HEK293 (cell line): ENCODE measurements at regions not wholly inside any gene's neighbourhood (a gene's known extent, or its start where the extent isn't known, plus 50 kb on each side); places are given as distances from the start of the nearest gene placed in this dataset.
"Not testable (repeated sequence)": the region's sequence is repeated elsewhere in the genome, so short reads cannot be mapped to it uniquely, and the experiment has no call there.

Source experiments
- CTCF ChIA-PET: fragments of 350-600 bp; formaldehyde crosslinking; extraction: SDS; loops from one replicate; lab custom pipeline; 2021; ENCODE audit warnings: antibody characterized with exemption; lab: Yijun Ruan, JAX
- POLR2A ChIA-PET: fragments of 300-600 bp; formaldehyde crosslinking; extraction: SDS; loops from one replicate; lab custom pipeline; 2020; ENCODE audit warnings: antibody characterized with exemption, inconsistent platforms; lab: Yijun Ruan, JAX
- H3K27ac ChIP-seq: fragments of 200-500 bp; sonication (Bioruptor generic); 2 replicates; pipeline ENCODE4 v1.5.1; 2014; ENCODE audit warnings: low read depth, low read length, control low read depth, inconsistent platforms; ENCODE audit errors: extremely low read depth
- H3K36me3 ChIP-seq, 2 experiments: fragments of 200-500 bp in 1 of 2; sonication (Bioruptor generic) in 1 of 2; 1 replicate in 1 of 2; 2 replicates in 1 of 2; pipeline ENCODE4 v1.5.1; 2014 to 2017; ENCODE audit warnings: inconsistent platforms in 2 of 2, low read length in 2 of 2; ENCODE audit not compliant: control insufficient read depth in 2 of 2, insufficient read depth in 1 of 2
- H3K4me1 ChIP-seq: fragments of 200-500 bp; sonication (Bioruptor generic); 2 replicates; pipeline ENCODE4 v1.5.1; 2014; ENCODE audit warnings: mild to moderate bottlenecking, low read length, inconsistent platforms; ENCODE audit not compliant: control insufficient read depth, insufficient read depth
- H3K4me3 ChIP-seq: 2 replicates; pipeline ENCODE4 v1.5.1; 2011; ENCODE audit warnings: low read depth, mild to moderate bottlenecking, control low read depth, low read length, moderate library complexity
- H3K9me3 ChIP-seq: fragments of 200-500 bp; sonication (Bioruptor generic); 2 replicates; pipeline ENCODE4 v1.5.1; 2014; ENCODE audit warnings: low read depth, low read length, inconsistent platforms; ENCODE audit not compliant: control insufficient read depth, insufficient read depth
- HOXC10 ChIP-seq: sonication (generic); formaldehyde crosslinking; IDR thresholded peaks from 2 replicates; pipeline ENCODE4 v1.8.1; 2023; ENCODE audit warnings: mild to moderate bottlenecking, missing genetic modification reagents
- HOXD13 ChIP-seq: sonication (generic); formaldehyde crosslinking; IDR thresholded peaks from 2 replicates; pipeline ENCODE4 v1.8.0; 2022; ENCODE audit warnings: missing genetic modification reagents, borderline replicate concordance
- IKZF3 ChIP-seq: fragments of 450-650 bp; IDR thresholded peaks from 2 replicates; pipeline ENCODE4 v1.5.0; 2018; ENCODE audit warnings: missing biosample characterization, mild to moderate bottlenecking, missing genetic modification characterization, moderate library complexity
- KLF8 ChIP-seq: fragments of 450-650 bp; formaldehyde crosslinking; IDR thresholded peaks from 2 replicates; pipeline ENCODE4 v1.5.1; 2016; ENCODE audit warnings: missing biosample characterization, missing genetic modification characterization
- KLF9 ChIP-seq: fragments of 450-650 bp; formaldehyde crosslinking; IDR thresholded peaks from 2 replicates; pipeline ENCODE4 v1.5.1; 2016; ENCODE audit warnings: missing biosample characterization, missing genetic modification characterization, low read depth
- OVOL3 ChIP-seq: fragments of 450-650 bp; formaldehyde crosslinking; IDR thresholded peaks from 2 replicates; pipeline ENCODE4 v1.5.1; 2016; ENCODE audit warnings: missing biosample characterization, missing genetic modification characterization
- ZBTB20 ChIP-seq: fragments of 450-650 bp; formaldehyde crosslinking; IDR thresholded peaks from 2 replicates; pipeline ENCODE4 v1.5.1; 2016; ENCODE audit warnings: missing biosample characterization, missing genetic modification characterization
- ZBTB49 ChIP-seq: fragments of 450-650 bp; formaldehyde crosslinking; IDR thresholded peaks from 2 replicates; pipeline ENCODE4 v1.5.1; 2016; ENCODE audit warnings: missing biosample characterization, missing genetic modification characterization, low read depth
- ZEB2 ChIP-seq: fragments of 450-650 bp; formaldehyde crosslinking; IDR thresholded peaks from 2 replicates; pipeline ENCODE4 v1.5.1; 2016; ENCODE audit warnings: missing biosample characterization, missing genetic modification characterization
- ZNF112 ChIP-seq: fragments of 450-650 bp; formaldehyde crosslinking; IDR thresholded peaks from 2 replicates; pipeline ENCODE4 v1.5.0; 2017; ENCODE audit warnings: missing biosample characterization, missing genetic modification characterization
- ZNF248 ChIP-seq: fragments of 450-650 bp; formaldehyde crosslinking; IDR thresholded peaks from 2 replicates; pipeline ENCODE4 v1.5.1; 2017; ENCODE audit warnings: missing biosample characterization, missing genetic modification characterization
- ZNF280D ChIP-seq: fragments of 450-650 bp; formaldehyde crosslinking; IDR thresholded peaks from 2 replicates; pipeline ENCODE4 v1.5.1; 2016; ENCODE audit warnings: missing biosample characterization, missing genetic modification characterization
- ZNF302 ChIP-seq: fragments of 450-650 bp; formaldehyde crosslinking; IDR thresholded peaks from 2 replicates; pipeline ENCODE4 v1.5.1; 2016; ENCODE audit warnings: missing biosample characterization, missing genetic modification characterization, low read depth
- ZNF404 ChIP-seq: fragments of 450-650 bp; formaldehyde crosslinking; IDR thresholded peaks from 2 replicates; pipeline ENCODE4 v1.5.1; 2017; ENCODE audit warnings: missing biosample characterization, missing genetic modification characterization
- ZNF76 ChIP-seq: fragments of 450-650 bp; formaldehyde crosslinking; IDR thresholded peaks from 2 replicates; pipeline ENCODE4; 2016; ENCODE audit warnings: low read depth, missing biosample characterization, missing genetic modification characterization, borderline replicate concordance
- ZNF776 ChIP-seq: fragments of 450-650 bp; formaldehyde crosslinking; IDR thresholded peaks from 2 replicates; pipeline ENCODE4 v1.5.0; 2017; ENCODE audit warnings: missing biosample characterization, missing genetic modification characterization, borderline replicate concordance
- ZNF777 ChIP-seq: fragments of 450-650 bp; formaldehyde crosslinking; IDR thresholded peaks from 2 replicates; pipeline ENCODE4 v1.5.1; 2017; ENCODE audit warnings: missing biosample characterization, missing genetic modification characterization, borderline replicate concordance

GRCh38 chr6:168169624-168170023 is 90.6 kb upstream of the FRMD1 start:
- Histone ChIP-seq H3K36me3 (no peaks in the 10 kb centered on the region), H3K4me1 (no peaks in the 10 kb centered on the region), H3K4me3 (no peak overlapping the region), H3K27ac (no peak overlapping the region), H3K9me3 (no peaks in the 10 kb centered on the region)
- CTCF ChIA-PET, result interaction anchor here (0.6 kb wide), 1 partner anchor 36 kb away, joined by 4 read pairs; no protein-coding TSS in a partner anchor
- POLR2A ChIA-PET, result no interaction called here
- TF ChIP-seq ZNF776, result no peak
- no peak for TF ChIP-seq ZNF404 (tag by site-specific recombination)
- TF ChIP-seq ZNF280D, result no peak
- TF ChIP-seq ZNF112 (tag by site-specific recombination), result no peak
- no peak for TF ChIP-seq IKZF3
- TF ChIP-seq ZNF76 (tag by site-specific recombination), result no peak

GRCh38 chr6:168168936-168169335 is 89.9 kb upstream of the FRMD1 start:
- H3K4me1 ChIP-seq, H3K27ac ChIP-seq, H3K36me3 ChIP-seq, H3K9me3 ChIP-seq, H3K4me3 ChIP-seq, POLR2A ChIA-PET: not testable (repeated sequence)
- CTCF ChIA-PET, result interaction anchor here (0.6 kb wide), 1 partner anchor 35 kb away, joined by 4 read pairs; no protein-coding TSS in a partner anchor

- H3K27ac ChIP-seq, H3K36me3 ChIP-seq, H3K9me3 ChIP-seq, H3K4me3 ChIP-seq, POLR2A ChIA-PET, CTCF ChIA-PET, H3K4me1 ChIP-seq: not testable (repeated sequence)
Measured at GRCh38 chr6:168168330-168168729, 89.3 kb upstream of the FRMD1 start.

- no peak for TF ChIP-seq ZEB2
- no peak for TF ChIP-seq ZBTB20 (tag by site-specific recombination)
- POLR2A ChIA-PET, result no interaction called here
- H3K4me3 ChIP-seq, result no peak overlapping the region
- CTCF ChIA-PET, result interaction anchor here (0.5 kb wide), 1 partner anchor 184 kb away, joined by 3 read pairs; no protein-coding TSS in a partner anchor
- H3K9me3 ChIP-seq, result no peaks in the 10 kb centered on the region
- H3K36me3 ChIP-seq, result no peaks in the 10 kb centered on the region
- H3K27ac ChIP-seq, result no peak overlapping the region
- H3K4me1 ChIP-seq, result no peaks in the 10 kb centered on the region
Measured at GRCh38 chr6:168167431-168168315, 88.7 kb upstream of the FRMD1 start.

GRCh38 chr6:168166627-168167026 is 87.6 kb upstream of the FRMD1 start:
- H3K4me3 ChIP-seq, result no peak overlapping the region
- POLR2A ChIA-PET, result no interaction called here
- no peaks in the 10 kb centered on the region for H3K36me3 ChIP-seq
- H3K9me3 ChIP-seq, result no peaks in the 10 kb centered on the region
- H3K27ac ChIP-seq, result no peak overlapping the region
- H3K4me1 ChIP-seq, result no peaks in the 10 kb centered on the region
- CTCF ChIA-PET, result interaction anchor here (0.7 kb wide), 1 partner anchor 9 kb away, joined by 3 read pairs; no protein-coding TSS in a partner anchor
- TF ChIP-seq ZNF248 (tag by site-specific recombination) (no peak), KLF9 (tag by site-specific recombination) (no peak), HOXD13 (CRISPR knock-in tag) (no peak), ZNF302 (tag by site-specific recombination) (no peak), OVOL3 (tag by site-specific recombination) (no peak), IKZF3 (no peak), HOXC10 (CRISPR knock-in tag) (no peak), ZNF777 (tag by site-specific recombination) (no peak), KLF8 (tag by site-specific recombination) (no peak), ZBTB49 (tag by site-specific recombination) (no peak)
